ENCODE measurements at regions not wholly inside any gene's neighbourhood (a gene's known extent, or its start where the extent isn't known, plus 50 kb on each side); places are given as distances from the start of the nearest gene placed in this dataset.

DNA sequence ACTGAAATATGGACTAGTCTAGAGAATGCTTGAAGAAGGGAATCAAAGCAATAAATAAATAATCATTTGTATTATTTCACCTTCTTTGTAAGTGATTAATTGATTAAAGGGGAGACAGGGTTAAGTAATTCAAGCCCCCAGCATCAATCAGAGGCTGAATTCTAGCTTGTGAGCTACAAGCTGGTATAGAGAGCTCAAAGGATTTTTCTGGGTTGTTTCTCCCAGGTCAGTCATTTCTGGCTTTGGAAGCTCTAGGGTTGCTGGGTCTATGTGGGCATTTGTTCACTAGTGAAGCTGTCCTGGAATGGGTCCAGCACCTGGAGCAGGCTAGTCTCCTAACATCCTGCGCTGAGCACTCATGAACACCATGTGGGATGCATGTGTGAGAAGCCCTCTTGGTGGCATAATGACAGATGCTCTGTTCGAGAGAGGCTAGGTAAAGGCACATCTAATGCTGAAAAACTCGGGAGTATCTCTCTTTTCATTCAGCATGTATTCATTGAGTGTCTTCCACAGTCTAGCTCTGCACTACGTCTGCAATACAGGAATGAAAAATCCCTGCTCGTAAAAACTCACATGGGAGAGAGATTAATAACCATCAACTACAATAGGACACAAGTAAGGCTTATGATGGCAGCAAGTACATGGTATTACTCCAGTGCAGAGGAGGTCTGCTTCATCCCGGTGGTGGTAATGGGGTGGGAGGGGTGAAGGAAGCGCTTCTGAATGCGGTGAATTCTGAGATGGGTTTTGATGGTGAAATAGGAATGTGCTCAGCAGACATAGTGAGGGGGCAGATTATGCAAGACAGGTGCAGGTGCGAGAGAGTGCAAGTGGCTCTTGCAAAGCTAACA, 68.0 kb upstream of the NRP1 start:
- Histone ChIP-seq H3K4me1 (no peaks in the 10 kb centered on the region), H3K36me3 (no peaks in the 10 kb centered on the region), H3K27ac (no peak overlapping the region), H3K27me3 (no peaks in the 10 kb centered on the region), H3K9me3 (no peaks in the 10 kb centered on the region), H3K4me3 (no peak overlapping the region)
- no peak for DNase-seq
- intact Hi-C loops (cut with DNase I; ENCODE audit: low total_unique reads) = no loop called here
- no peak for TF ChIP-seq POLR2A (IDR thresholded peaks at IDR 0.05)
- TF ChIP-seq, protein P1, sequence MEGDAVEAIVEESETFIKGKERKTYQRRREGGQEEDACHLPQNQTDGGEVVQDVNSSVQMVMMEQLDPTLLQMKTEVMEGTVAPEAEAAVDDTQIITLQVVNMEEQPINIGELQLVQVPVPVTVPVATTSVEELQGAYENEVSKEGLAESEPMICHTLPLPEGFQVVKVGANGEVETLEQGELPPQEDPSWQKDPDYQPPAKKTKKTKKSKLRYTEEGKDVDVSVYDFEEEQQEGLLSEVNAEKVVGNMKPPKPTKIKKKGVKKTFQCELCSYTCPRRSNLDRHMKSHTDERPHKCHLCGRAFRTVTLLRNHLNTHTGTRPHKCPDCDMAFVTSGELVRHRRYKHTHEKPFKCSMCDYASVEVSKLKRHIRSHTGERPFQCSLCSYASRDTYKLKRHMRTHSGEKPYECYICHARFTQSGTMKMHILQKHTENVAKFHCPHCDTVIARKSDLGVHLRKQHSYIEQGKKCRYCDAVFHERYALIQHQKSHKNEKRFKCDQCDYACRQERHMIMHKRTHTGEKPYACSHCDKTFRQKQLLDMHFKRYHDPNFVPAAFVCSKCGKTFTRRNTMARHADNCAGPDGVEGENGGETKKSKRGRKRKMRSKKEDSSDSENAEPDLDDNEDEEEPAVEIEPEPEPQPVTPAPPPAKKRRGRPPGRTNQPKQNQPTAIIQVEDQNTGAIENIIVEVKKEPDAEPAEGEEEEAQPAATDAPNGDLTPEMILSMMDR (IDR thresholded peaks at IDR 0.05) = no peak

DNA sequence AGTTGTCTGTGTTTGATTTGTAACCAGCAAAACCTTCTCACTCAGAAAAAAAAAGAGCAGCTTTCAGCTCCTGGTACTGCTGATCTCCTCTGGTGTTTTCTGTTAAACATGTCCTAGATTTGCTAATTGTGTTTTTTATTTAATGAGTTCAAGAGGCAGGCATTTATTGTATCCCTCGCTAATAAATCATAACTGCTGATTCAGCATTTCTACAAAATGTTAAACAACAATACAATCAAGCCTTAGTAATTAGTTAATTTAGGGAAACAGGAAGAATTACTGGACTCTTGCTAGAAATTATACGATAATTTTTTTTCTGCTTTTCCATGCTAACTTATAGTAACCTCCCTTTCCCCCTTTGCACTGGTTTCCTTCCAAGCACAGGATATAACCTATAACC, 66.8 kb upstream of the NRP1 start:
- Histone ChIP-seq H3K27ac (no peak overlapping the region), H3K9me3 (no peaks in the 10 kb centered on the region), H3K36me3 (no peaks in the 10 kb centered on the region), H3K27me3 (no peaks in the 10 kb centered on the region), H3K4me1 (no peaks in the 10 kb centered on the region), H3K4me3 (no peak overlapping the region)
- DNase-seq = no peak
- no peak for TF ChIP-seq POLR2A (IDR thresholded peaks at IDR 0.05)
- TF ChIP-seq, protein P1 (IDR thresholded peaks at IDR 0.05) = no peak
- intact Hi-C loops (cut with DNase I; ENCODE audit: low total_unique reads) = no loop called here

DNA sequence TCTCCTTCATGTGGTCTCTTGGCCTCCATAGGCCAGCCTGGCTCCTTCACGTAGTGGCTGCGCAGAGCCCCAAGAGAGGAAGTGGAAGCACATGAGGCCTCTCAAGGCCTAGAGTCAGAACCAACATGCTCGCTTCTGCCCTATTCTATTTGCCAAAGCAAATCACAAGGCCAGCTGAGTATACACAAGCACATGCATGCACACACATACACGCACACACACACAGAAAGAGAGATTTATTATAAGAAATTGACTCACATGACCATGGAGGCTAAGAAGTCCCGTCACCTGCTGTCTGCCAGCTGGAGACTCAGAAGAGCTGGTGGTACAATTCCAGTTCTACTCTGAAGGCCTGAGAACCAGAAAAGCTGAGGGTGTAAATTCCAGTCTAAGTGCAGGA, 64.3 kb upstream of the NRP1 start:
- H3K27me3 ChIP-seq = no peaks in the 10 kb centered on the region
- intact Hi-C loops (cut with DNase I; ENCODE audit: low total_unique reads) = no loop called here
- H3K27ac ChIP-seq = no peak overlapping the region
- H3K4me3 ChIP-seq = no peak overlapping the region
- TF ChIP-seq, protein P1 (IDR thresholded peaks at IDR 0.05) = no peak
- TF ChIP-seq POLR2A (IDR thresholded peaks at IDR 0.05) = no peak
- no peaks in the 10 kb centered on the region for H3K36me3 ChIP-seq
- DNase-seq = no peak
- H3K4me1 ChIP-seq = no peaks in the 10 kb centered on the region
- H3K9me3 ChIP-seq = no peaks in the 10 kb centered on the region

DNA sequence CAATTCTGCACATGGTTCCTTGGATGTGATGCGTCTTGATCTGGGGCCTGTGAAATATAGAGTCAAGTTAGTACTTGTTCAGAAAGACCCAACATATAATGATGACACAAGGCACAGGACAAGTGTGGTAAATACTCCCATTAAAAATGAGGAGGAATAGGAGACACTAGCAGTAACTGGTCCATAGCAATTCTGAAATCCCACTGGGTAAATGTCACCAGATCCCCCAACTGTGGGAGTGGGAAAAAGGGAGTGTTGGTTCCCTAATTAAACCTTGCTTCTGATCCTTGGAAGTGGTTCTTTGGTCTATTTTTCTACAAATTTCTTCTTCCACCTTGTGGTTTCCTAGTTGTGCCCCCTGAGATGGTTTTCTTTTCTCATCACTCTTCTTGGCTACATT, 62.5 kb upstream of the NRP1 start:
- Histone ChIP-seq H3K9me3 (no peaks in the 10 kb centered on the region), H3K4me3 (no peak overlapping the region), H3K27me3 (no peaks in the 10 kb centered on the region), H3K4me1 (no peaks in the 10 kb centered on the region), H3K36me3 (no peaks in the 10 kb centered on the region), H3K27ac (no peak overlapping the region)
- no peak for DNase-seq
- TF ChIP-seq POLR2A (IDR thresholded peaks at IDR 0.05) = no peak
- intact Hi-C loops (cut with DNase I; ENCODE audit: low total_unique reads) = no loop called here

DNA sequence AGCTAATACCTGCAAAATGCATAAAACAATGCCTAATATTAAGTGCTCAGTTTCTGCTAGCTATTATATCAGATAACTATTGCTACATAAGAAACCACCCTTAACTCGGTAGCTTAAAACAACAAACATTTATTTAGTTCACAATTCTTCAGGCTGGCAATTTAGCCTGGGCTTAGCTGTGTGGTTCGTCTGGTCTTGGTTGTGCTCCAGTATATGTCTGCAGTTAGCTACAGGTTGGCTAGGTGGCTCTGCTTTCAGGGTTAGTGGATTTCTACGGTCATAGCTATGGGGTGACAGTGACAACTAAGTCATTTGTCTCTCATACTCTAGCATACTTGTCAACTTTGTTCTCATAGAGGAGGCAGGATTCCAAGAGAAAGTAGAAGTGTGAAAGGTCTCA, 61.8 kb upstream of the NRP1 start:
- no peaks in the 10 kb centered on the region for H3K27me3 ChIP-seq

DNA sequence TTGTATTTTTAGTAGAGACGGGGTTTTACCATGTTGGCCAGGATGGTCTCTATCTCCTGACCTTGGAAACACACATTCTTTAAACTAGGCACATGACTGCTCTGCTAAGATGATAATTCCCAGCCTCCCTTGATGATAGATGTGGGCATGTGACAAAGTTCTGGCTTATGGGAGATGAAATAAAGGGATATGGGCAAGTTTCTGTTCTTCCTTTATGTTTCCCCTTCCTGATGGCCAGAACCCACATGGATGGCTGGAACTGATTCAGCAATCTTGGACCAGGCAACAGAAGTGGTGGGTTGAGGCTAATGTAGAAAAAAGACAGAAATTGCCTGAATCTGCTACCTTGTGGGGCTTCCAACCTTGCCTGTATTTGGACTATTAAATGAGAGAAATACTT, 60.7 kb upstream of the NRP1 start:
- no peaks in the 10 kb centered on the region for H3K4me1 ChIP-seq
- H3K27me3 ChIP-seq = no peaks in the 10 kb centered on the region
- no peaks in the 10 kb centered on the region for H3K9me3 ChIP-seq

More for the DNA sequence above, 61.8 kb upstream of the NRP1 start:
- no peak for TF ChIP-seq POLR2A (IDR thresholded peaks at IDR 0.05)
- intact Hi-C loops (cut with DNase I; ENCODE audit: low total_unique reads) = no loop called here
- DNase-seq = no peak
- Histone ChIP-seq H3K9me3 (no peaks in the 10 kb centered on the region), H3K36me3 (no peaks in the 10 kb centered on the region), H3K4me3 (no peak overlapping the region), H3K4me1 (no peaks in the 10 kb centered on the region), H3K27ac (no peak overlapping the region)

More for the DNA sequence above, 60.7 kb upstream of the NRP1 start:
- no peaks in the 10 kb centered on the region for H3K36me3 ChIP-seq
- no peak overlapping the region for H3K27ac ChIP-seq
- no peak overlapping the region for H3K4me3 ChIP-seq
- DNase-seq = no peak
- TF ChIP-seq, protein P1 (IDR thresholded peaks at IDR 0.05) = no peak
- TF ChIP-seq POLR2A (IDR thresholded peaks at IDR 0.05) = no peak
- intact Hi-C loops (cut with DNase I; ENCODE audit: low total_unique reads) = no loop called here

Measured in uterus (tissue), 3 donors.